22Rv1 (cell line): ENCODE measurements at regions not wholly inside any gene's neighbourhood (a gene's known extent, or its start where the extent isn't known, plus 50 kb on each side); places are given as distances from the start of the nearest gene placed in this dataset.

Source experiments
- H3K27ac ChIP-seq: fragments of 450-650 bp; 2 replicates; pipeline ENCODE4 v1.5.1; 2017
- ZFX ChIP-seq: fragments of 450-650 bp; IDR thresholded peaks from 2 replicates; pipeline ENCODE4 v1.6.1; 2017; ENCODE audit warnings: antibody characterized with exemption, borderline replicate concordance
- TF ChIP-seq, protein P1 (sequence below): fragments of 450-650 bp; IDR thresholded peaks from 2 replicates; pipeline ENCODE4 v1.5.1; 2017; ENCODE audit warnings: mild to moderate bottlenecking

DNA sequence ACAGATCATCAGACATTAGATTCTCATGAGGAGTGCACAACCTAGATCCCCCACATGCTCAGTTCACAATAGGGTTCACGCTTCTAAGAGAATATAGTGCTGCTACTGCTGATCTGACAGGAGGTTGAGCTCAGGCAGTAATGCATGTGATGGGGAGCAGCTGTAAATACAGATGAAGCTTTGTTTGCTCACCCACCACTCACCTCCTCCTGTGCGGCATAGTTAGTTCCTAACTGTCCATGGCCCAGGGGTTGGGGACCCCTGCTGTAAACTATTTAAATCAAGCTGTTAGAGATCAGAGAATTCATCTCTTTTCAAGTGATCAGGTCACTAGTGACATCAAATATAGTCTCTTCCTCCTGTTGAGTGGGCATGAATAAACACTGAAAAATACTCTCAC lies 88.8 kb upstream of the ACVR2A start:
- H3K27ac ChIP-seq, result no peak overlapping the region
- no peak for TF ChIP-seq ZFX
- TF ChIP-seq, protein P1, sequence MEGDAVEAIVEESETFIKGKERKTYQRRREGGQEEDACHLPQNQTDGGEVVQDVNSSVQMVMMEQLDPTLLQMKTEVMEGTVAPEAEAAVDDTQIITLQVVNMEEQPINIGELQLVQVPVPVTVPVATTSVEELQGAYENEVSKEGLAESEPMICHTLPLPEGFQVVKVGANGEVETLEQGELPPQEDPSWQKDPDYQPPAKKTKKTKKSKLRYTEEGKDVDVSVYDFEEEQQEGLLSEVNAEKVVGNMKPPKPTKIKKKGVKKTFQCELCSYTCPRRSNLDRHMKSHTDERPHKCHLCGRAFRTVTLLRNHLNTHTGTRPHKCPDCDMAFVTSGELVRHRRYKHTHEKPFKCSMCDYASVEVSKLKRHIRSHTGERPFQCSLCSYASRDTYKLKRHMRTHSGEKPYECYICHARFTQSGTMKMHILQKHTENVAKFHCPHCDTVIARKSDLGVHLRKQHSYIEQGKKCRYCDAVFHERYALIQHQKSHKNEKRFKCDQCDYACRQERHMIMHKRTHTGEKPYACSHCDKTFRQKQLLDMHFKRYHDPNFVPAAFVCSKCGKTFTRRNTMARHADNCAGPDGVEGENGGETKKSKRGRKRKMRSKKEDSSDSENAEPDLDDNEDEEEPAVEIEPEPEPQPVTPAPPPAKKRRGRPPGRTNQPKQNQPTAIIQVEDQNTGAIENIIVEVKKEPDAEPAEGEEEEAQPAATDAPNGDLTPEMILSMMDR, result no peak

DNA sequence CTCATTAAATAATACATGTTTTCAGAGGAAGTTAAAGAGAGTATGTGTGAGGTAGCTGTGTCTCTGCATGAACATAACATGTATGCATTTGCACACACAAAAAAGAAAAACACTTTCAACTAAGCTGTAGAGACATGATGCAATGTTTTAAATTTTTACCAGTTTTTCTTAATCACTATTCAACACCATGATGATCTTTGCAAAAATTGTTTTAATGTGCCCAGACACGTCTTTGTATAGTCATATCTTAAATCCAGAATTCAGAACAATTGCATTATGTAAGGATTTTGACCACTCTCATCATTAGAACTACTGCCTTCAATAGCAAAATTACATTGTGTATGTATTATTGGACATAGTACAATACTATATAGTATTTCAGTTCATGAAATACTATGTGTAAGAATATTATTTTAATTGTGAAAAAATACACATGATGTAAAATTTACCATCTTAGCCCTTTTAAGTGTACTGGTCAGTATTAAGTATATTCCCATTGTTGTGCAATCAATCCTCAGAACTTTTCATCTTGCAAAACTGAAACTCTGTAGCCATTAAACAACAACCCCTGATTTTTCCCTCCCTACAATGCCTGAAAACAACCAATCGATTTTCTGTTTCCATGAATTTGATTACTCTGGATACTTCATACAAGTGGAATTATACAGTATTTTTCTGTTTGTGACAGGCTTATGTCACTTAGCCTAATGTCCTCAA lies 104.5 kb upstream of the ACVR2A start:
- no peak overlapping the region for H3K27ac ChIP-seq
- TF ChIP-seq, protein P1, result no peak
- TF ChIP-seq ZFX, result no peak

DNA sequence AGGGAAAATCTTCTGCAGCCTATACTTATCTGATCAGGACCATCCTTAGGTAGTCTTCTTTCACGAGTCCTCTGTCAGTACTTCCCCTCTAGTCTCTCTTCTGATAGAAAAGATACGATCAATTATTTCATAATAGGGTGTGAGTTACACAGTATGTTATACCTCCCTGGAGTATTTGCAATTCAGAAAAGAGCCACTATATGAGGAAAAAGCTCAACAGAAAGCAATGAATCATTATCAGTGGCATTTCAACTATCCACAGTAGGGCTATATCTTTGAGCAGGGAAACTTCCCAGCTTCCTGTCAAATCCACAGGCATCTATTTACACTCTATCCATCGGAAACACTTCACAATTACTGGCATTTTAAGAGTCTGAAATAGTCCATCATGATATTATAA lies 105.3 kb upstream of the ACVR2A start:
- no peak for TF ChIP-seq ZFX
- TF ChIP-seq, protein P1, result no peak
- no peak overlapping the region for H3K27ac ChIP-seq

DNA sequence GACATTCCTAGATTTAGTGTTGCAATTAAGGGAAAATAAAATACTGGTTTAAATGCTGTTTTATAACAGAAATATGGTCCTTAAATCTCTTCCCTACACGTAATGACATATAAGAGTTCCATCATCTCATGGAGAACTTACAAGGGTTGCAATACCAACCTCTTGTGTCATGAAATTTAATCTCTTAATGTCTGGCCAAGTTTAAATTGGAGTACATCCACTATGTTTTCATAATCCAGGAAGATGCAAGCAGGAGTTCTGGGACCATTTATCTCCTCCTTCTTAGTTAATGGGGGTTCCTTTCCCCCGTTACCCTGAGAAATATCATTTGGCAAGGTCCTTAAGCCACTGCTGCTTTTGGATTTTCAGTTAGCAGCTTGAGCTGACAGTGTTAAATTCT lies 126.0 kb upstream of the ACVR2A start:
- no peak overlapping the region for H3K27ac ChIP-seq
- no peak for TF ChIP-seq ZFX
- TF ChIP-seq, protein P1, result no peak

DNA sequence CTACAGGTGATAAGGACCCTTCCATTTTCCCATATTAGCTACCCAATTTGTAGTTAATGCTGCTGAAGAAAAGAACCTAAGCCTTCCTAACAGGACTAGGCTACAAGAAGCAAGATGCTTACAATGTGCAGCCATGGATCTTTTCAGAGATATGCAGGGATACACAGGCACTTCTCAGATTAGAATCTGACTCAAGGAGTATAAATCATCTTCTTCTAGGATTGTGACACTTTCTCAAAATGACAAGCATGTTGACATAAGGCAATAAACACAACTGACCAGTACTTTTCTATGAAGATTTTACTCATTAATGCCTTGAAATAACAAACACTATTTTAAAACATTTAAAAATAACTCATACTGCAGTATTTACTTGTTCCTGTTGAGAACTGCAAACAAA lies 127.9 kb upstream of the ACVR2A start:
- no peak for TF ChIP-seq ZFX
- TF ChIP-seq, protein P1, result no peak

DNA sequence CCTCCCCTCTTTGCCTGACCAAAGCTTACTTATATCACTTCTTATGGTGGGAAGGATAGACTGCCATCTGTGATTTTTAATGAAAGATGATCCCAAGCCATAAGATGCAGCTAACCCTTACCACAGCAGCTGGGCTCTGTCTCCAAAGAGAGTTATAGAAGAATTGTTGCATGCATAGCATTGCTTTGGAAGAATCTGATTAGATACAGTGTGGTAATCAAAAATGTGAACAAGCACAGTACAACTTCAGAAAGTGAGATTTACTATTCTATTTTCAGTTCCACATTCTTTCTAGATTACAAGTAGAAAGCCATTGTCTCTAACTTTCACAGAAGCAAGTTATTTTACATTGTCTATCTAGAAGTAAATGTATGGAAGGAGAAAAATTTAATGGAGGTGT lies 129.0 kb upstream of the ACVR2A start:
- TF ChIP-seq, protein P1, result no peak
- no peak for TF ChIP-seq ZFX
- no peak overlapping the region for H3K27ac ChIP-seq

More for the DNA sequence above, 127.9 kb upstream of the ACVR2A start:
- no peak overlapping the region for H3K27ac ChIP-seq

DNA sequence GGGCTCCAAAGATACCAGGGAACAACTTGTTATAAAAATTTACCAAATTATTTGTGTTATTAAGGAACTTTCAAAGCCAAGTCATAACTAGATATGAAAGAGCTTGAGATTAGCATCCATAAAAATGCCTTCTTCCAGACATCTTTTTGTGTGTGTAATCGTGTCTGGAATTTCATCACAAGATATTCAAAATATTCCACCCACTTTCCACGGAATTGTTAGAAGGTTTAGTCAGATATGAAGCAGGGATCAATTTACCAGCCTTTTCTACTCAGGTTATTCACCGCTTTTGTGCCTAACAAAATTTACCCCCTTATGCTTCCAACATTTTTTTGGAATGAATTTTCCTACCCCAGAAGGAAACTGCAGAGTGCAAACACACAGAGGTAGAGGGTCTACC lies 130.2 kb upstream of the ACVR2A start:
- no peak overlapping the region for H3K27ac ChIP-seq
- no peak for TF ChIP-seq ZFX
- TF ChIP-seq, protein P1, result no peak
